ENCODE measurements at regions not wholly inside any gene's neighbourhood (a gene's known extent, or its start where the extent isn't known, plus 50 kb on each side); places are given as distances from the start of the nearest gene placed in this dataset.

- no peak for TF ChIP-seq CTCF (IDR thresholded peaks at IDR 0.05)
- no peak for TF ChIP-seq POLR2A (IDR thresholded peaks at IDR 0.05)
These were observed 72.7 kb upstream of the GATA5 start for GRCh38 chr20:62548471-62548870.

All from esophagus squamous epithelium (tissue), 4 donors.